HCT116 (cell line): ENCODE measurements at regions not wholly inside any gene's neighbourhood (a gene's known extent, or its start where the extent isn't known, plus 50 kb on each side); places are given as distances from the start of the nearest gene placed in this dataset.

ENCODE experiments used
- ATAC-seq: fragments of 200-7000 bp; cut with Tn5 transposase; 2 replicates; pipeline ENCODE4 v1.9.1; 2020; ENCODE audit warnings: mild to moderate bottlenecking, moderate library complexity
- BruUV-seq: library from RNA; stranded (reverse); fragments of 400-500 nt; replicated peaks from 2 replicates; lab custom pipeline; 2021; lab: Mats Ljungman, UMichigan
- CTCF ChIA-PET: fragments of 300-600 bp; sonication (Branson Sonifier 250); formaldehyde crosslinking; loops from one replicate; lab custom pipeline; 2021; ENCODE audit warnings: antibody characterized with exemption; lab: Charles Lee
- POLR2A ChIA-PET: fragments of 300-600, 350-600 bp; sonication (Branson Sonifier 250); formaldehyde crosslinking; loops from one replicate; lab custom pipeline; 2021; ENCODE audit warnings: antibody characterized with exemption; lab: Charles Lee
- RAD21 ChIA-PET, 2 experiments: fragments of 300-600 bp; sonication (Branson Sonifier 250); formaldehyde crosslinking; loops; one replicate each; lab custom pipeline; 2023; ENCODE audit warnings: low total read pairs in 2 of 2; ENCODE audit not compliant: uncharacterized antibody in 2 of 2, unreplicated experiment in 2 of 2, low non-redundant PET in 1 of 2; lab: Charles Lee
- DNase-seq: peaks from one replicate; pipeline ENCODE4 v3.0.0-alpha.2; 2010; ENCODE audit warnings: low read depth, low spot score
- H2AFZ ChIP-seq: fragments of 200-600 bp; shearing (Covaris generic), sonication (generic); 2 replicates; pipeline ENCODE4 v1.6.1; 2017; ENCODE audit warnings: low read depth, mixed run types, mixed read lengths, antibody characterized with exemption, low read length; ENCODE audit not compliant: poor library complexity, severe bottlenecking
- H3K27ac ChIP-seq: 2 replicates; pipeline ENCODE4 v1.5.1; 2012; ENCODE audit warnings: low read depth, low read length
- H3K27me3 ChIP-seq: fragments of 200-600 bp; sonication (generic); 2 replicates; pipeline ENCODE4 v1.6.1; 2016; ENCODE audit warnings: mixed run types, low read length, mixed read lengths; ENCODE audit not compliant: insufficient read depth
- H3K36me3 ChIP-seq, 2 experiments: fragments of 200-500 bp in 1 of 2; fragments of 200-600 bp in 1 of 2; sonication (Bioruptor generic) in 1 of 2; sonication (generic) in 1 of 2; 2 replicates each; pipeline versions ENCODE4 v1.5.1 to v1.6.1; 2014 to 2016; ENCODE audit warnings: low read length in 2 of 2, inconsistent platforms in 1 of 2, mixed read lengths in 1 of 2, mixed run types in 1 of 2; ENCODE audit not compliant: insufficient read depth in 2 of 2, control insufficient read depth in 1 of 2
- H3K4me1 ChIP-seq, 2 experiments: fragments of 200-600 bp in 1 of 2; sonication (generic) in 1 of 2; 2 replicates each; pipeline versions ENCODE4 v1.5.1 to v1.6.1; 2012 to 2017; ENCODE audit warnings: low read length in 2 of 2, inconsistent platforms in 1 of 2, mild to moderate bottlenecking in 1 of 2, mixed read lengths in 1 of 2, mixed run types in 1 of 2, moderate library complexity in 1 of 2; ENCODE audit not compliant: insufficient read depth in 2 of 2, control insufficient read depth in 1 of 2
- H3K4me2 ChIP-seq: fragments of 200-600 bp; sonication (generic); 2 replicates; pipeline ENCODE4 v1.6.1; 2017; ENCODE audit warnings: mixed run types, low read length, mixed read lengths
- H3K4me3 ChIP-seq, 2 experiments: fragments of 200-600 bp in 1 of 2; sonication (generic) in 1 of 2; replicated peaks in 1 of 2; 2 replicates each; pipeline ENCODE4 v1.5.1; 2011 to 2016; ENCODE audit warnings: low read length in 2 of 2, control low read depth in 1 of 2, low read depth in 1 of 2, mild to moderate bottlenecking in 1 of 2, mixed read lengths in 1 of 2, mixed run types in 1 of 2
- H3K79me2 ChIP-seq: fragments of 200-600 bp; sonication (generic); 2 replicates; pipeline ENCODE4 v1.6.1; 2017; ENCODE audit warnings: mild to moderate bottlenecking, mixed run types, low read length, moderate library complexity, mixed read lengths; ENCODE audit not compliant: insufficient read depth
- H3K9ac ChIP-seq: fragments of 200-600 bp; sonication (generic); 2 replicates; pipeline ENCODE4 v1.6.1; 2016; ENCODE audit warnings: low read length, mixed read lengths
- H3K9me2 ChIP-seq: fragments of 200-600 bp; sonication (generic), shearing (Covaris generic); 2 replicates; pipeline ENCODE4 v1.6.1; 2017; ENCODE audit warnings: mixed run types, mild to moderate bottlenecking, moderate library complexity; ENCODE audit not compliant: insufficient read depth
- H3K9me3 ChIP-seq, 2 experiments: fragments of 200-500 bp in 1 of 2; fragments of 200-600 bp in 1 of 2; sonication (Bioruptor generic) in 1 of 2; sonication (generic) in 1 of 2; 2 replicates each; pipeline ENCODE4 v1.6.1; 2014 to 2017; ENCODE audit warnings: low read length in 2 of 2, mixed read lengths in 2 of 2, inconsistent platforms in 1 of 2, low read depth in 1 of 2, mild to moderate bottlenecking in 1 of 2, mixed run types in 1 of 2, moderate library complexity in 1 of 2; ENCODE audit not compliant: control insufficient read depth in 1 of 2, insufficient read depth in 1 of 2
- H4K20me1 ChIP-seq: fragments of 200-600 bp; sonication (generic), shearing (Covaris generic); 2 replicates; pipeline ENCODE4 v1.6.1; 2017; ENCODE audit warnings: mixed run types, mild to moderate bottlenecking, moderate library complexity; ENCODE audit not compliant: insufficient read depth
- EZH2 ChIP-seq: fragments of 200-600 bp; sonication (generic); IDR thresholded peaks from 2 replicates; pipeline ENCODE4 v1.6.1; 2017; ENCODE audit warnings: antibody characterized with exemption, mixed run types
- JUND ChIP-seq: IDR thresholded peaks from 2 replicates; pipeline ENCODE4 v1.6.1; 2012
- POLR2A ChIP-seq: IDR thresholded peaks from 2 replicates; pipeline ENCODE4 v1.7.0; 2011; ENCODE audit warnings: borderline replicate concordance; ENCODE audit not compliant: insufficient read depth, insufficient read length; ENCODE audit errors: extremely low read depth
- RAD21 ChIP-seq: IDR thresholded peaks from 2 replicates; pipeline ENCODE4 v1.6.1; 2012; ENCODE audit warnings: low read depth, mild to moderate bottlenecking
- REST ChIP-seq: IDR thresholded peaks from 2 replicates; pipeline ENCODE4 v1.6.1; 2012; ENCODE audit warnings: low read depth
- intact Hi-C: fragments of 100-400 bp; cut with micrococcal nuclease; formaldehyde crosslinking; loops from 2 replicates; pipeline ENCODE4 v1.10.0; 2022

- Histone ChIP-seq H3K4me3 (no peak overlapping the region), H2AFZ (no peak overlapping the region), H3K4me1 (no peaks in the 10 kb centered on the region), H3K79me2 (no peaks in the 10 kb centered on the region), H3K36me3 (no peaks in the 10 kb centered on the region), H3K27ac (no peak overlapping the region), H3K9me3 (0 out of 4 replicates have a peak, but pooled peaks cover 0 to 3% of the 10 kb centered on the region in 2 experiments), H4K20me1 (no peaks in the 10 kb centered on the region), H3K9me2 (no peaks in the 10 kb centered on the region), H3K27me3 (no peaks in the 10 kb centered on the region)
- CTCF ChIA-PET = no interaction called here
- ATAC-seq (no peak), DNase-seq (no peak)
- RAD21 ChIA-PET = no interaction called here
- BruUV-seq = no TSS peak
- intact Hi-C loops = loop anchor here (10.0 kb wide), 1 partner anchor 857 kb away; no protein-coding TSS in a partner anchor
- TF ChIP-seq JUND = no peak
- TF ChIP-seq REST = no peak
- TF ChIP-seq POLR2A = no peak
- TF ChIP-seq RAD21 = no peak
- TF ChIP-seq, all 23 proteins: peak for 0
- Histone ChIP-seq H3K4me2 (no peak overlapping the region), H3K9ac (no peak overlapping the region)
- POLR2A ChIA-PET = no interaction called here
Measured at GRCh38 chr3:18751514-18751913, 326.4 kb upstream of the SATB1 start.

GRCh38 chr3:18747383-18747782, 322.2 kb upstream of the SATB1 start:
- intact Hi-C loops = no loop called here
- ChIA-PET RAD21 (no interaction called here), CTCF (no interaction called here), POLR2A (no interaction called here)
- Histone ChIP-seq H3K79me2 (no peaks in the 10 kb centered on the region), H3K4me3 (no peak overlapping the region), H3K9me3 (0 out of 4 replicates have a peak, but pooled peaks cover 0 to 3% of the 10 kb centered on the region in 2 experiments), H3K9ac (no peak overlapping the region), H3K27ac (no peak overlapping the region), H3K27me3 (no peaks in the 10 kb centered on the region), H3K36me3 (no peaks in the 10 kb centered on the region), H4K20me1 (no peaks in the 10 kb centered on the region), H2AFZ (no peak overlapping the region), H3K9me2 (no peaks in the 10 kb centered on the region), H3K4me2 (no peak overlapping the region), H3K4me1 (no peaks in the 10 kb centered on the region)
- DNase-seq (no peak), ATAC-seq (no peak)
- TF ChIP-seq EZH2 = no peak
- BruUV-seq = no TSS peak
